HG02852 (cell line): ENCODE measurements at regions not wholly inside any gene's neighbourhood (a gene's known extent, or its start where the extent isn't known, plus 50 kb on each side); places are given as distances from the start of the nearest gene placed in this dataset.
A peak's percentile ranks its signal among the peaks of the same experiment; 100 is the strongest.

ENCODE experiments used
- ATAC-seq: cut with Tn5 transposase; IDR thresholded peaks from one replicate; pipeline ENCODE4 v1.9.1; 2021; ENCODE audit warnings: mild to moderate bottlenecking, moderate library complexity; ENCODE audit not compliant: unreplicated experiment

DNA sequence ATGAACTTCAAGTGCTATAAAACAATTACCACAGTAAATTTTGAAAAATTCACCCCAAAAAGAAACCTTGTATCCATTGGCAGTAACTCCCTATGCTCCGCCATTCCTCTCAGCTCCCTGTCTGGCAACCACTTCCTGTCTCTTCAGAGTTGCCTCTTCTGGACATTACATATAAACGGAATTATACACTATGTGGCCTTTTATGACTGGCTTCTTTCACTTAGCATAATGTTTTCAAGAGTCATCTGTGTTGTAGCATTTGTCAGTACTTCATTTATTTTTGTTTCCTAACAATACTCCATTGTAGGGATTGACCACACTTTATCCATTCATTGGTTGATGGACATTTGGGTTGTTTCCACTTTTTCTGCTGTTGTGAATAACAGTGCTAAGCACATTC lies 50.1 kb downstream of the CEP43 start:
- no peak for ATAC-seq

DNA sequence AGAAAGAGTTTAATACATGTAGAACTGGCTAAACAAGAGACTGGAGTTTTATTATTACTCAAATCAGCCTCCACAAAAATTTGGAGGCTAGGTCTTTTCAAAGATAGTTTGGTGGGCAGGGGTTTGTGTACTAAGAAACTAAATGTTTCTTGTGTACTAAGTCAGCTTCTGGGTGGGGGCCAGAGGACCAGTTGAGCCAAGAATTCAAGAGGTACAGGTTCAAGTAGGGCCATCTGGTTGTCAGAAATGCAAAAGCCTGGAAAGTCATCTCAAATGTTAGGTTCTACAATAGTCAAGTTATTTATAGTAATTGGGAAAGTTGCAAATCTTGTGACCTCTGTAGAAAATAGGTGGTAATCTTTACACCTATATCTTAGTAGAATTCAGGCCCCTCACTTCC lies 51.7 kb downstream of the CEP43 start:
- ATAC-seq, result no peak

DNA sequence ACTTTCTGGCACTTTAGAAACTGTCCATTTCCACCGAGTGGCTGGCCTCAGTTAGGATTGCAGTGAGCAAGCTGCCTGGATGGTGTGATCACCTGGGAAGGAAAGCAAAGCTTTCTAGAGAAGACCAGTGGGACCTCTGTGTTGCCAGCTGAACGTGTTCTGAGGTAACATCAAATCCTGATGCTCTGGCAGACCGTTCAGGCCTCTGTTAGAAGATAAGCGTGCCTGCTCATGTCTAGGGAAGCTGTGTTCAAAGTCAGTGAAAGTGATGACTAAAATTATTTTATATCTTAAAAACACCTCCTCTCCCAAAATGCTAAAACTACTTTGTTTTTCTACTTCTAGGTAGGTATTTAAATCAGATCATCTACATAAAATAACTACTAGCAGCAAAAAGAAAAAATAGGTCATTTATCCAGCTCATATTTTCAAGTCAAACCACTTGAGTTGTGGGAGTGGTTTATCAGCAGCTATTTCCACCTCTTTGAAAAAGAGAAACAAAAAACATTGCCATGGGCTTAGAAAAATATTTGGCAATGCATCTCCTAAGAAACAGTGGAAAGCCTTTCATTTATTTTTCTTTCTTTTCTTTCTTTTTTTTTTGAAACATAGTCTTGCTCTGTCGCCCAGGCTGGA lies 54.8 kb downstream of the CEP43 start:
- ATAC-seq, result no peak

DNA sequence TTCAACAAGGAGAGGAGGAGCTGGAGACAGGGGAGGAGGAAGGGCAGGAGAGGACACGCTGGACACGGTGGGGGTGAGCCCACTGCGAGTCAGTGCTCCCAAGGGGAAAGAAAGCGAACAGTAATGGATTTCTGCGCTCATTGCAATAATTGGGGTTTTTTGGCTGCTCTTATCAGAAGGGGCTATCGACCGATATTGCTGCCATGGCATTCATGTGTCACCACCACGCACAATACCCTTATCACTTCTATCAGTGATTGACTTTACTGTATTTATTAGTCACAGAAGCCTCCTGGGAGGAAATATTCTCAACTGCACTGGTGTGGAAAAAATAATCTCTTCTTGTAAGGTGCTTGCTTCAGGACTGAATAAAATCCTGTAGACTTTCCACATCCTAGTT lies 55.8 kb downstream of the CEP43 start:
- no peak for ATAC-seq

DNA sequence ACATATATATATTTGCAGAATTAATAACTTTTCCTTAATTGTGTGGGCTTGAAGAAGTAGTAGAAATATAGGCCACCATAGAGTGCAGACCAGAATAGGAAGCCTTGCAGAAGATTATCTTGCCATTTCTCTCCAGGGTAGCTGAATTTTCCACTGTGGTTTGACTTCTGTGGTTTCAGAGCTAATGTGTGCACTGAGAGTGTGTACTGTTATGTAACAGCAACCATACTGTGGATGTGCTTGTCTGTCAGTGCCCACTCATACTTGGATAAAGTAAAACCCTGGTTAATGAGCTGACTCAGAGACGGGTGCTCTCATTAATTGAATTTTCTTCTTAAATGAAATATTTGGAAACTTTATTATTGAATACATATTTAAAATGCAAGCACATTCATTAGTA lies 57.2 kb downstream of the CEP43 start:
- ATAC-seq, result peak; percentile 94

DNA sequence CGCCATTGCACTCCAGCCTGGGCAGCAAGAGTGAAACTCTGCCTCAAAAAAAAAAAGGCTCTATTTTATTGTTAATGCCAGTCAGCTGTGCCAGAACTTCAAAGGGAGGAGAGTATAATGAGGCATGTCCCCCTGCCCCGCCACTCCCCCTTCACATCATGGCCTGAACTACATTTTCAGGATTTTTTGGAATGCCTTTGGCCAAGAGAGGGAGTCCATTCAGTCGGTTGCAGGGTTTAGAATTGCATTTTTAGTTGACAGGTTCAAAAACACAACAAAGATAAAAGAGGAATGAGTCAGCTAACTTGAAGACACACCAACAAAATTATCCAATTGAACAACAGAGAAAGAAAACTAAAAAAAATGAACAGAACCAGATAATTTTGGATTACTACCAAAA lies 59.1 kb downstream of the CEP43 start:
- ATAC-seq, result no peak
